ENCODE measurements at regions not wholly inside any gene's neighbourhood (a gene's known extent, or its start where the extent isn't known, plus 50 kb on each side); places are given as distances from the start of the nearest gene placed in this dataset.
A peak's percentile ranks its signal among the peaks of the same experiment; 100 is the strongest.

DNA sequence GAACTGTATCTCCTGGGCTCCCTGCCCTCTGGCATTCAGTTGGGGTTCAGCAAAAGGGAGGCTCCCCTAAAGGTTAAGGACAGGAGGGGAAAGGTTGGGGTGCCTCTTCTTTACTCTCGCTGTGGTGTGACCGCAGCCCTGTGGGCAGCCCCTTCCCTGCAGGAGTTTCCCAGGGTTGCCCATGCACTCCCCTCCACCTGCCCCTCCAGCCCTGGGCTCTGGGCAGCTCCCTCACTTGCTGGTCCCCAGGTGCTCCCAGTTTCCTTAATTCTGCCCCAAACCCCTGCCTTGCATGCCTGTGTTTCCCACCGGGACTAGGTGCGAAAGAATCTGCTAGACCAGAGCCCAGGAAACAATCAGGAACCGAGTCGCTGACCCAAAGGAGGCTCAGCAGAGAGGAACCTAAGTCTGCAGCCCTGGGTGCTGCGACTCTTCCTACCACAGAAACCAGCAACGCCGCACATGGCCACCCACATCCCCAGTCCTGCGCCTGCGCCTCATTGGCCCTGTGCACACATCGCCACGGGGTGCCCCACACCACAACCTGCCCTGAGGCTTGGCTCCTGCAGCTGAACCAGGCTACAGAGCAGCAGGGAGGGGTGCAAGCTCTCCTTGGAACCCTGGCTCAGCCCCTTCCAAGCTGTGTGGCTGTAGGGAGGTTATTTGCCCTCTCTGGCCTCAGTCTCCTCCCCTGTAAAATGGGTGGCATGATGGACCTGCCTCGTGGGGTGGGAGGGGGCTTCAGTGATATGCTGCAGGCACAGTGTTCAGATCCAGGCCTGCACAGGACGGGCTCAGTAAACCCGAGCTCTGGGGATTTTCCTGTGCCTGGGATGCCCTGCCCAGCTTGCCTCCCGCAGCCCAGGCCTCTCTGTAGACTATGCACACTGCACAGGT lies 487.6 kb downstream of the PREX1 start:
- Histone ChIP-seq H3K27ac (replicated peaks in 1 of 4) (peak overlapping the region; percentile 69 to 85 (median 78)), H3K4me3 (no peak overlapping the region), H3K27me3 (no peaks in the 10 kb centered on the region), H3K9me3 (no peaks in the 10 kb centered on the region), H3K4me1 (peaks cover 0 to 22% (median 18%) of the 10 kb centered on the region in 4 donors), H3K36me3 (no peaks in the 10 kb centered on the region)
- 79% methylated on average over 16 of the region's 17 CpGs for WGBS
- DNase-seq (ENCODE audit: extremely low spot score): no peak
- TF ChIP-seq, protein P1, sequence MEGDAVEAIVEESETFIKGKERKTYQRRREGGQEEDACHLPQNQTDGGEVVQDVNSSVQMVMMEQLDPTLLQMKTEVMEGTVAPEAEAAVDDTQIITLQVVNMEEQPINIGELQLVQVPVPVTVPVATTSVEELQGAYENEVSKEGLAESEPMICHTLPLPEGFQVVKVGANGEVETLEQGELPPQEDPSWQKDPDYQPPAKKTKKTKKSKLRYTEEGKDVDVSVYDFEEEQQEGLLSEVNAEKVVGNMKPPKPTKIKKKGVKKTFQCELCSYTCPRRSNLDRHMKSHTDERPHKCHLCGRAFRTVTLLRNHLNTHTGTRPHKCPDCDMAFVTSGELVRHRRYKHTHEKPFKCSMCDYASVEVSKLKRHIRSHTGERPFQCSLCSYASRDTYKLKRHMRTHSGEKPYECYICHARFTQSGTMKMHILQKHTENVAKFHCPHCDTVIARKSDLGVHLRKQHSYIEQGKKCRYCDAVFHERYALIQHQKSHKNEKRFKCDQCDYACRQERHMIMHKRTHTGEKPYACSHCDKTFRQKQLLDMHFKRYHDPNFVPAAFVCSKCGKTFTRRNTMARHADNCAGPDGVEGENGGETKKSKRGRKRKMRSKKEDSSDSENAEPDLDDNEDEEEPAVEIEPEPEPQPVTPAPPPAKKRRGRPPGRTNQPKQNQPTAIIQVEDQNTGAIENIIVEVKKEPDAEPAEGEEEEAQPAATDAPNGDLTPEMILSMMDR (IDR thresholded peaks at IDR 0.05): no peak
- no peak for TF ChIP-seq POLR2AphosphoS5 (IDR thresholded peaks at IDR 0.05)
- TF ChIP-seq EP300 (IDR thresholded peaks at IDR 0.05): no peak
- no peak for TF ChIP-seq POLR2A (IDR thresholded peaks at IDR 0.05; ENCODE audit: low read depth)
- intact Hi-C loops (cut with DNase I): no loop called here

DNA sequence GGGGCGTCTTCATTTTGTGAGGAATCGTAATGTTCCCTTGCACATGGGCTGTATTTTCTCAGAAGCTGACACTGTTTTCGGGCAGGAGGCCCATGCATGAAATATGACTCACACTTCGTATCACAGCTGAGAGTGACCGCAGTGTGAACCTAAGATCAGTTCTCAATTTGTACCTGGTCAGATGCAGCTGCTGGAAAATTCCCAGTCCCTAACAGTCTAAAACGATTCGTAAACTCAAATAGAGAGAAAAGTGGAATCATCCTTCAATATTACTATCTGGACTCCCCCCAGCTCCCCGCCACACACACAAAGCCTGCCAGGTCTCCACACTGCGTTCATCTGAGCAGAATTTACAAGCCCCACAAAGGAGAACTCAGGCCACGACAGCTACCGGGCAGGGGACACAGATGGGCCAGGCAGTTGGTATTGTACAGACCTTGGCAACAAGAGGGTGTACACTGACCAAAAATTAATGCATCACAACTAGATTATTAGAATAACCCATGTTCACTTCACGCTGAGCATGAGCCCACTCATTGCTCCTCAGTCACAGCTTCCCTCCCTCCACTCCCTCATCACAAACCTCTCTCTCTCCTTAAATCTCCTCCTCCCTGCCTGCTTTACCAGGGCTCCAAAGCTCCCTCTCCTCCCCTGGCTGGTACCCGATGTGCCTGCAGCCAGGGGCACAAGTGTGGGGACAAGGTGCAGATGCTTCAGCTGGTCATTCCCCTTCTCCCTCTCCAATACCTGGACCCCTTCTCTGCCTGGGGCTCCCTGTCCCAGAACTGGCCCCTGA lies 488.4 kb downstream of the PREX1 start:
- no peaks in the 10 kb centered on the region for H3K9me3 ChIP-seq
- H3K4me1 ChIP-seq: peaks cover 0 to 22% (median 18%) of the 10 kb centered on the region in 4 donors
- H3K4me3 ChIP-seq: peak overlapping the region in 2 of 4 donors; percentile 18 to 19
- no peak for DNase-seq (ENCODE audit: extremely low spot score)
- intact Hi-C loops (cut with DNase I): no loop called here
- peak overlapping the region; percentile 69 to 85 (median 78) for H3K27ac ChIP-seq (replicated peaks in 1 of 4)
- H3K36me3 ChIP-seq: no peaks in the 10 kb centered on the region
- no peak for TF ChIP-seq POLR2A (IDR thresholded peaks at IDR 0.05; ENCODE audit: low read depth)
- peak; percentile 66 to 69 for TF ChIP-seq POLR2AphosphoS5 (IDR thresholded peaks at IDR 0.05)
- TF ChIP-seq, protein P1 (IDR thresholded peaks at IDR 0.05): no peak
- peak; percentile 80 for TF ChIP-seq EP300 (IDR thresholded peaks at IDR 0.05)
- WGBS: 31% methylated on average over 13 of the region's 13 CpGs
- H3K27me3 ChIP-seq: no peaks in the 10 kb centered on the region

DNA sequence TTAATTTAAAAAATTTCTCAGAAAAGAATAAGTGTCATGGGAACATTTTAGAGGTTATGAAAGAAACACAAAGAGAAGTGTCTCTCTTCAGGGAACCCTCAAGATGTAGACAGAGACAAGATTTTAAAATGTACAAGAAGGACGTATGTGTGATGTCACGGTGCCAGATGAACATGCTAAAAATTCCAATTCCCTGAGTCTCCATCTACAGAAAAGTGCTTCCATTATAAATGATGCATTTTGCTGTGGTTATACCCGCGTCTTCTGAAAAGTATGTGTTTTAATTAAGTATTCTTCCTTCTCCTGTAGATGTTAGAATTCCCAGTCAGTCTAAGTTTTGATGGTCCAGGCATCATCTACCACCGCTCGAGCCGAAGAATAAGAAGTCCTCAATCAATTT lies 489.1 kb downstream of the PREX1 start:
- Histone ChIP-seq H3K27ac (replicated peaks in 1 of 4) (peak overlapping the region; percentile 69 to 85 (median 78)), H3K9me3 (no peaks in the 10 kb centered on the region), H3K4me3 (peak overlapping the region in 2 of 4 donors; percentile 18 to 19), H3K27me3 (no peaks in the 10 kb centered on the region), H3K36me3 (no peaks in the 10 kb centered on the region), H3K4me1 (peaks cover 0 to 22% (median 21%) of the 10 kb centered on the region in 4 donors)
- intact Hi-C loops (cut with DNase I): no loop called here
- TF ChIP-seq, protein P1 (IDR thresholded peaks at IDR 0.05): no peak
- TF ChIP-seq POLR2A (IDR thresholded peaks at IDR 0.05; ENCODE audit: low read depth): no peak
- no peak for TF ChIP-seq EP300 (IDR thresholded peaks at IDR 0.05)
- TF ChIP-seq POLR2AphosphoS5 (IDR thresholded peaks at IDR 0.05): no peak
- DNase-seq (ENCODE audit: extremely low spot score): no peak
- 31% methylated on average over 7 of the region's 7 CpGs for WGBS

DNA sequence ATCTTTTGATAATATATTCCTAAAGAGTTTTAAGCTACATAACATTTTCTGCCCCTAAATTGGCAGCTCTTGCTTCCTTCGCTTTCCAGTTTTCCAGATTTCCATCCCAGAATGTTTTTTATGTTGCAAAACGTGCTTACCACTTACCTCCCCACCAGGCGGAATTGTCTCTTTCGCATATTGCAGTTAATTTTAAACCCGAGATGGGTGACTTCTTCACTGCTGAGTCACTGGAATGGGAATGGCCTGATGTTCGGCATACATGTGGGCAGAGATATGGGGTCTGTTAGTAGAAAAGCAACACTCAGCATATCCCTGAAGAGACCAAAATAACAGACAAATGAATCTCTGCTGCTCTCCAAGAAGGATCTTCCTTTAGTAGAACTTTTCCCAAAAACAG lies 491.2 kb downstream of the PREX1 start:
- Histone ChIP-seq H3K36me3 (no peaks in the 10 kb centered on the region), H3K4me3 (no peak overlapping the region), H3K4me1 (peaks cover 0 to 40% (median 34%) of the 10 kb centered on the region in 4 donors), H3K9me3 (no peaks in the 10 kb centered on the region), H3K27ac (replicated peaks in 1 of 4) (no peak overlapping the region), H3K27me3 (no peaks in the 10 kb centered on the region)
- TF ChIP-seq POLR2AphosphoS5 (IDR thresholded peaks at IDR 0.05) (no peak), POLR2A (IDR thresholded peaks at IDR 0.05; ENCODE audit: low read depth) (no peak), EP300 (IDR thresholded peaks at IDR 0.05) (no peak)
- TF ChIP-seq, protein P1 (IDR thresholded peaks at IDR 0.05): no peak
- intact Hi-C loops (cut with DNase I): no loop called here
- WGBS: 93% methylated on average over 6 of the region's 6 CpGs
- DNase-seq (ENCODE audit: extremely low spot score): no peak
